Type B pancreatic cell (in vitro differentiated cells): ENCODE measurements at regions not wholly inside any gene's neighbourhood (a gene's known extent, or its start where the extent isn't known, plus 50 kb on each side); places are given as distances from the start of the nearest gene placed in this dataset.

ENCODE experiments used
- DNase-seq: peaks from one replicate; pipeline ENCODE4 v3.0.0; 2021; ENCODE audit warnings: mixed read lengths; ENCODE audit not compliant: unreplicated experiment; ENCODE audit errors: extremely low spot score
- H3K27ac Mint-ChIP-seq: 2 replicates; pipeline ENCODE4 v1.8.0; 2021; ENCODE audit warnings: mild to moderate bottlenecking, mixed read lengths
- H3K27me3 Mint-ChIP-seq: 2 replicates; pipeline ENCODE4 v1.8.0; 2021; ENCODE audit warnings: mixed read lengths
- H3K36me3 Mint-ChIP-seq: 2 replicates; pipeline ENCODE4 v1.8.0; 2021; ENCODE audit warnings: mixed read lengths
- H3K4me1 Mint-ChIP-seq: one replicate; pipeline ENCODE4 v1.8.0; 2021; ENCODE audit warnings: mixed read lengths; ENCODE audit not compliant: unreplicated experiment
- H3K4me3 Mint-ChIP-seq: 2 replicates; pipeline ENCODE4 v1.8.0; 2021; ENCODE audit warnings: mild to moderate bottlenecking, mixed read lengths
- H3K9me3 Mint-ChIP-seq: 2 replicates; pipeline ENCODE4 v1.8.0; 2021; ENCODE audit warnings: mixed read lengths
- TF ChIP-seq, protein P1 (sequence below): fragments of 200-600 bp; sonication (generic); conservative IDR thresholded peaks from 2 replicates; pipeline ENCODE4 v1.5.0; 2021; ENCODE audit warnings: antibody characterized with exemption, mild to moderate bottlenecking

DNA sequence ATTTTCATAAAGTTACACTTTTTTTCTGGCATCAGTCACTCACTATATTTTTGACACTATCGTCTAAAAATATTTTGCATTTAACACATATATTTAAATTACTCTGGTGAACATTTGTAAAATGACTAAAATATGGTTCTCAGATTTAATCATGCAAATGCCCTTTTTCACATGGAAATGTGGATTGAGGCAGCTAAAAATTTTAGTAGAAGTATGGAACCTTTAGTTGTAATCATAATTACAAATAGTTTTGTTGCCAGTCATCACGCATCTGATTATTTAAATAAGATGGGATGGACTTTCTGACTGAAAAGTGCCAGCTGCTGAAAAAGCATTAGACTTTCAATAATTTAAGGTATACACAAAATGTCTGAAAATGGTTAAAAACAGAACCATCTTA, 119.3 kb downstream of the PDHA2 start:
- TF ChIP-seq, protein P1, sequence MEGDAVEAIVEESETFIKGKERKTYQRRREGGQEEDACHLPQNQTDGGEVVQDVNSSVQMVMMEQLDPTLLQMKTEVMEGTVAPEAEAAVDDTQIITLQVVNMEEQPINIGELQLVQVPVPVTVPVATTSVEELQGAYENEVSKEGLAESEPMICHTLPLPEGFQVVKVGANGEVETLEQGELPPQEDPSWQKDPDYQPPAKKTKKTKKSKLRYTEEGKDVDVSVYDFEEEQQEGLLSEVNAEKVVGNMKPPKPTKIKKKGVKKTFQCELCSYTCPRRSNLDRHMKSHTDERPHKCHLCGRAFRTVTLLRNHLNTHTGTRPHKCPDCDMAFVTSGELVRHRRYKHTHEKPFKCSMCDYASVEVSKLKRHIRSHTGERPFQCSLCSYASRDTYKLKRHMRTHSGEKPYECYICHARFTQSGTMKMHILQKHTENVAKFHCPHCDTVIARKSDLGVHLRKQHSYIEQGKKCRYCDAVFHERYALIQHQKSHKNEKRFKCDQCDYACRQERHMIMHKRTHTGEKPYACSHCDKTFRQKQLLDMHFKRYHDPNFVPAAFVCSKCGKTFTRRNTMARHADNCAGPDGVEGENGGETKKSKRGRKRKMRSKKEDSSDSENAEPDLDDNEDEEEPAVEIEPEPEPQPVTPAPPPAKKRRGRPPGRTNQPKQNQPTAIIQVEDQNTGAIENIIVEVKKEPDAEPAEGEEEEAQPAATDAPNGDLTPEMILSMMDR = no peak
- DNase-seq = no peak
- no peaks in the 10 kb centered on the region for H3K9me3 Mint-ChIP-seq
- no peak overlapping the region for H3K27ac Mint-ChIP-seq
- no peak overlapping the region for H3K4me3 Mint-ChIP-seq
- H3K36me3 Mint-ChIP-seq = no peaks in the 10 kb centered on the region
- H3K27me3 Mint-ChIP-seq = peaks cover 5% of the 10 kb centered on the region
- no peaks in the 10 kb centered on the region for H3K4me1 Mint-ChIP-seq

DNA sequence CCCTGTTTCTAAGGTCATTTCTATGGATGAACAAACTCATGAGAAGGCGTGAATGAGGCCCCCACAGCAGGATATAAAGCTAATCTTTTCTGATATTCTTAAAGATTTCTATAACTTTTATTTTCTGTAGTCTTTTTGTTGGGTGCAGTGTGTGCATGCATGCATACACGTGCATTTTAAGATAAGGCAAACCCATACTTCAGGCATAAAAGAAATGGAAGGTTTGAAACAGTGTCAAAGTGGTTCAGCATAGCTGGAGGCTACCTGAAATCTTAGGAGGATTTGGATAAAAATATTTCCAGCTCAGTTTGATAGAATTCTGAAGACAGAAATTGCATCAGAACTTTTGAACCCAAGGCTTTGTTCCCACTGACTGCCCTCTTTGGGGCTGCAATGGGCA, 119.7 kb downstream of the PDHA2 start:
- peaks cover 5% of the 10 kb centered on the region for H3K27me3 Mint-ChIP-seq
- H3K9me3 Mint-ChIP-seq = no peaks in the 10 kb centered on the region
- no peak overlapping the region for H3K27ac Mint-ChIP-seq
- H3K36me3 Mint-ChIP-seq = no peaks in the 10 kb centered on the region
- H3K4me3 Mint-ChIP-seq = no peak overlapping the region
- TF ChIP-seq, protein P1 = no peak
- no peaks in the 10 kb centered on the region for H3K4me1 Mint-ChIP-seq
- no peak for DNase-seq

- Mint-ChIP-seq H3K36me3 (no peaks in the 10 kb centered on the region), H3K27me3 (peaks cover 5% of the 10 kb centered on the region), H3K4me1 (no peaks in the 10 kb centered on the region), H3K4me3 (no peak overlapping the region), H3K27ac (no peak overlapping the region), H3K9me3 (peaks cover 7% of the 10 kb centered on the region)
- no peak for DNase-seq
- TF ChIP-seq, protein P1 = no peak
Measured at GRCh38 chr4:95963456-95963855, 123.6 kb downstream of the PDHA2 start.

- Mint-ChIP-seq H3K36me3 (peaks cover 3% of the 10 kb centered on the region), H3K4me3 (no peak overlapping the region), H3K27me3 (peaks cover 33% of the 10 kb centered on the region), H3K4me1 (peaks cover 14% of the 10 kb centered on the region), H3K9me3 (peaks cover 17% of the 10 kb centered on the region), H3K27ac (no peak overlapping the region)
- no peak for DNase-seq
- TF ChIP-seq, protein P1 = no peak
Measured at GRCh38 chr4:95979961-95980876, 140.3 kb downstream of the PDHA2 start.

GRCh38 chr4:95980877-95981360, 141.0 kb downstream of the PDHA2 start:
- peaks cover 33% of the 10 kb centered on the region for H3K27me3 Mint-ChIP-seq
- TF ChIP-seq, protein P1 = no peak
- H3K4me3 Mint-ChIP-seq = no peak overlapping the region

More at GRCh38 chr4:95980877-95981360, 141.0 kb downstream of the PDHA2 start:
- H3K9me3 Mint-ChIP-seq = peaks cover 16% of the 10 kb centered on the region
- DNase-seq = no peak
- no peak overlapping the region for H3K27ac Mint-ChIP-seq
- H3K4me1 Mint-ChIP-seq = peaks cover 14% of the 10 kb centered on the region
- peaks cover 3% of the 10 kb centered on the region for H3K36me3 Mint-ChIP-seq
